B cell (primary cell): ENCODE measurements at regions not wholly inside any gene's neighbourhood (a gene's known extent, or its start where the extent isn't known, plus 50 kb on each side); places are given as distances from the start of the nearest gene placed in this dataset.

Source experiments
- ATAC-seq: fragments of 200-7000 bp; cut with Tn5 transposase; one replicate; pipeline ENCODE4 v1.10.0; 2021; ENCODE audit warnings: low read depth, mild to moderate bottlenecking, moderate number of reproducible peaks, moderate library complexity
- CTCF ChIA-PET: fragments of 350-600 bp; sonication (Branson Sonifier 250); formaldehyde crosslinking; loops from one replicate; lab custom pipeline; 2021; ENCODE audit warnings: antibody characterized with exemption, inconsistent platforms; lab: Charles Lee
- POLR2A ChIA-PET: fragments of 350-600 bp; sonication (Branson Sonifier 250); formaldehyde crosslinking; loops from one replicate; lab custom pipeline; 2021; ENCODE audit warnings: antibody characterized with exemption; lab: Charles Lee
- DNase-seq: peaks from one replicate; pipeline ENCODE4 v3.0.0; 2013
- H2AFZ ChIP-seq: 2 replicates; pipeline ENCODE4 v1.6.1; 2012; ENCODE audit warnings: mild to moderate bottlenecking, low read depth, low read length; ENCODE audit not compliant: insufficient read depth, poor library complexity, severe bottlenecking
- H3K27ac ChIP-seq, 2 donors: 1 replicate in 1 of 2; 2 replicates in 1 of 2; pipeline ENCODE4 v1.5.1; 2012 to 2013; ENCODE audit warnings: low read length in 2 of 2, mild to moderate bottlenecking in 2 of 2, moderate library complexity in 1 of 2
- H3K27me3 ChIP-seq, 4 experiments: fragments of 200-600 bp in 1 of 4; sonication (generic) in 1 of 4; replicated peaks in 1 of 4; 1 replicate in 2 of 4; 2 replicates in 2 of 4; pipeline versions ENCODE4 v1.6.1 to v1.7.0; 2013 to 2016; ENCODE audit warnings: low read length in 3 of 4, mild to moderate bottlenecking in 2 of 4, mixed read lengths in 1 of 4, moderate library complexity in 1 of 4; ENCODE audit not compliant: insufficient read depth in 4 of 4, control insufficient read depth in 3 of 4; ENCODE audit errors: control extremely low read depth in 1 of 4
- H3K36me3 ChIP-seq, 2 experiments: replicated peaks in 1 of 2; 1 replicate in 1 of 2; 2 replicates in 1 of 2; pipeline versions ENCODE4 v1.6.1 to v1.7.1; 2013; ENCODE audit warnings: low read length in 1 of 2; ENCODE audit not compliant: insufficient read depth in 2 of 2, control insufficient read depth in 1 of 2; ENCODE audit errors: control extremely low read depth in 1 of 2, extremely low read depth in 1 of 2
- H3K4me1 ChIP-seq, 2 donors: fragments of 200-600 bp in 1 of 2; sonication (generic) in 1 of 2; 1 replicate in 1 of 2; 2 replicates in 1 of 2; pipeline versions ENCODE4 v1.5.1 to v1.6.1; 2013 to 2017; ENCODE audit warnings: low read length in 2 of 2; ENCODE audit not compliant: control insufficient read depth in 2 of 2, insufficient read depth in 2 of 2
- H3K4me2 ChIP-seq: replicated peaks from 2 replicates; pipeline ENCODE3; 2012; ENCODE audit warnings: mild to moderate bottlenecking, low read depth, low read length; ENCODE audit not compliant: poor library complexity, severe bottlenecking
- H3K4me3 ChIP-seq, 5 experiments: fragments of 200-600 bp in 1 of 5; sonication (generic) in 1 of 5; 1 replicate in 3 of 5; 2 replicates in 2 of 5; pipeline versions ENCODE4 v1.5.1 to v1.7.0; 2011 to 2016; ENCODE audit warnings: low read length in 4 of 5, mild to moderate bottlenecking in 4 of 5, low read depth in 2 of 5, control low read depth in 1 of 5, moderate library complexity in 1 of 5; ENCODE audit not compliant: insufficient read depth in 1 of 5; ENCODE audit errors: control extremely low read depth in 1 of 5, extremely low read depth in 1 of 5
- H3K79me2 ChIP-seq: fragments of 200-600 bp; sonication (generic); one replicate; pipeline ENCODE4 v1.6.0; 2016; ENCODE audit warnings: low read length; ENCODE audit not compliant: control insufficient read depth, insufficient read depth
- H3K9ac ChIP-seq: fragments of 200-600 bp; sonication (generic); 2 replicates; pipeline ENCODE4 v1.6.1; 2017; ENCODE audit warnings: mild to moderate bottlenecking, low read length, moderate library complexity
- H3K9me3 ChIP-seq, 3 donors: one replicate each; pipeline versions ENCODE4 v1.6.1 to v1.7.1; 2013; ENCODE audit warnings: low read length in 2 of 3; ENCODE audit not compliant: control insufficient read depth in 2 of 3, insufficient read depth in 1 of 3; ENCODE audit errors: control extremely low read depth in 1 of 3
- H4K20me1 ChIP-seq: 2 replicates; pipeline ENCODE4 v1.6.0; 2012; ENCODE audit warnings: mild to moderate bottlenecking, low read length; ENCODE audit not compliant: insufficient read depth, control insufficient read depth, poor library complexity, severe bottlenecking
- H3K27ac Mint-ChIP-seq: one replicate; pipeline ENCODE4 v1.8.0; 2021; ENCODE audit warnings: mixed read lengths
- H3K27me3 Mint-ChIP-seq: one replicate; pipeline ENCODE4 v1.8.0; 2021; ENCODE audit warnings: mixed read lengths
- H3K4me1 Mint-ChIP-seq: one replicate; pipeline ENCODE4 v1.8.0; 2021; ENCODE audit warnings: mixed read lengths
- H3K4me3 Mint-ChIP-seq: one replicate; pipeline ENCODE4 v1.8.0; 2021; ENCODE audit warnings: mixed read lengths
- H3K9me3 Mint-ChIP-seq: one replicate; pipeline ENCODE4 v1.8.0; 2022; ENCODE audit warnings: mixed read lengths; ENCODE audit not compliant: insufficient read depth
- EZH2 ChIP-seq: IDR thresholded peaks from 2 replicates; pipeline ENCODE4 v1.6.1; 2012; ENCODE audit warnings: borderline replicate concordance, low read depth, mild to moderate bottlenecking, moderate library complexity, low read length; ENCODE audit not compliant: insufficient read depth, poor library complexity, severe bottlenecking
- WGBS: methylation state at CpG from one replicate; pipeline ENCODE4 v1.1.5; 2013; ENCODE audit warnings: missing lambda C conversion rate; ENCODE audit not compliant: insufficient coverage; 5-methylcytosine and 5-hydroxymethylcytosine counted together
- intact Hi-C: fragments of 100-400 bp; cut with micrococcal nuclease; formaldehyde crosslinking; loops from one replicate; pipeline ENCODE4 v1.10.0; 2022
- TF ChIP-seq, protein P1 (sequence below): fragments of 200-600 bp; IDR thresholded peaks from one replicate; pipeline ENCODE4 v1.8.0; 2022; ENCODE audit warnings: antibody characterized with exemption, mild to moderate bottlenecking

DNA sequence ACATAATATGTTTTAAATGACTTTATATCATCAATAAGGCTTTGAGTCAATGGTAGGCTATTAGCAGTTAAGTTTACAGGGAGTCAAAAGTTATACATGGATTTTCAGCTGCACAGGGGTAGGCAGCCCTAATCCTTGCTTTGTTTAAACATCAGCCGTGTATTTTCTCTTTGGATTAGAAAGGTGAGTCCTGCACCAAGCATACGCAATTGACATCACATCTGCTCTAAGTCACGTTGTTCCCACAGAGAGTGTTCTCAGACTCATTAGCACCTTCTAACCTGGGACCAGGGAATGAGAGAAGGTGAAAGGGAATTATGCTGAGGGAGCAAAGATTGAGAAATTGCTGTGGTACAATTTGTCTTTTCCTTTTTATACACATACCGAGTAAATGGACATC lies 148.6 kb upstream of the ZNF804B start:
- no peaks in the 10 kb centered on the region for H3K4me1 ChIP-seq
- H3K4me2 ChIP-seq = no peak overlapping the region
- no peak overlapping the region for H3K4me3 ChIP-seq
- no peak overlapping the region for H2AFZ ChIP-seq
- H4K20me1 ChIP-seq = no peaks in the 10 kb centered on the region
- intact Hi-C loops = no loop called here
- Mint-ChIP-seq H3K27ac (no peak overlapping the region), H3K4me1 (no peaks in the 10 kb centered on the region), H3K4me3 (no peak overlapping the region), H3K27me3 (no peaks in the 10 kb centered on the region), H3K9me3 (no peaks in the 10 kb centered on the region)
- H3K36me3 ChIP-seq = no peaks in the 10 kb centered on the region
- WGBS = 95% methylated on average over 2 of the region's 4 CpGs
- TF ChIP-seq EZH2 = no peak
- TF ChIP-seq, protein P1, sequence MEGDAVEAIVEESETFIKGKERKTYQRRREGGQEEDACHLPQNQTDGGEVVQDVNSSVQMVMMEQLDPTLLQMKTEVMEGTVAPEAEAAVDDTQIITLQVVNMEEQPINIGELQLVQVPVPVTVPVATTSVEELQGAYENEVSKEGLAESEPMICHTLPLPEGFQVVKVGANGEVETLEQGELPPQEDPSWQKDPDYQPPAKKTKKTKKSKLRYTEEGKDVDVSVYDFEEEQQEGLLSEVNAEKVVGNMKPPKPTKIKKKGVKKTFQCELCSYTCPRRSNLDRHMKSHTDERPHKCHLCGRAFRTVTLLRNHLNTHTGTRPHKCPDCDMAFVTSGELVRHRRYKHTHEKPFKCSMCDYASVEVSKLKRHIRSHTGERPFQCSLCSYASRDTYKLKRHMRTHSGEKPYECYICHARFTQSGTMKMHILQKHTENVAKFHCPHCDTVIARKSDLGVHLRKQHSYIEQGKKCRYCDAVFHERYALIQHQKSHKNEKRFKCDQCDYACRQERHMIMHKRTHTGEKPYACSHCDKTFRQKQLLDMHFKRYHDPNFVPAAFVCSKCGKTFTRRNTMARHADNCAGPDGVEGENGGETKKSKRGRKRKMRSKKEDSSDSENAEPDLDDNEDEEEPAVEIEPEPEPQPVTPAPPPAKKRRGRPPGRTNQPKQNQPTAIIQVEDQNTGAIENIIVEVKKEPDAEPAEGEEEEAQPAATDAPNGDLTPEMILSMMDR = no peak
- DNase-seq (no peak), ATAC-seq (no peak)
- H3K9me3 ChIP-seq = no peaks in the 10 kb centered on the region
- ChIA-PET POLR2A (no interaction called here), CTCF (no interaction called here)
- H3K27me3 ChIP-seq = no peaks in the 10 kb centered on the region
- no peak overlapping the region for H3K9ac ChIP-seq
- no peak overlapping the region for H3K27ac ChIP-seq
- no peaks in the 10 kb centered on the region for H3K79me2 ChIP-seq

DNA sequence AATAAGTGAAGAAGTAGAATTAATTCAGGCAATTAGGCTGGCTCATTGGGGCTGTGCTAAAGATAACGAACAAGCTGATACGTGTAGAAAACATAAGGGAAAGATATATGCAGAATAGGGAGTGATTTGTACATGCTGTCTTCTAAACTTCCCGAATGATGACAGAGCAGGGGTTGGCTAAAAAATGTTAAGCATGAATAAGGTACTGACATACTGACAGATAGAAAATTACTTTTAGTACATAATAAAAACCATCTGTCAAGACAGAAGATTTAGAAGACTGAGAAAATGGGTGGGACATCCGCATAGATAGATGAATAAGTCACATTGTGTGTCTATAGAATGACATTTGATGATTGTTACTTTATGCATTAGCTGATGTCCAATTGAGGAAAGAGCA lies 158.8 kb upstream of the ZNF804B start:
- Histone ChIP-seq H3K4me2 (no peak overlapping the region), H3K27ac (no peak overlapping the region), H3K9me3 (no peaks in the 10 kb centered on the region), H2AFZ (no peak overlapping the region), H4K20me1 (no peaks in the 10 kb centered on the region), H3K27me3 (no peaks in the 10 kb centered on the region), H3K4me1 (no peaks in the 10 kb centered on the region), H3K4me3 (no peak overlapping the region), H3K79me2 (no peaks in the 10 kb centered on the region), H3K36me3 (no peaks in the 10 kb centered on the region), H3K9ac (no peak overlapping the region)
- intact Hi-C loops = no loop called here
- ATAC-seq (no peak), DNase-seq (no peak)
- Mint-ChIP-seq H3K4me1 (no peaks in the 10 kb centered on the region), H3K4me3 (no peak overlapping the region), H3K27me3 (no peaks in the 10 kb centered on the region), H3K9me3 (no peaks in the 10 kb centered on the region), H3K27ac (no peak overlapping the region)
- ChIA-PET POLR2A (no interaction called here), CTCF (no interaction called here)
- TF ChIP-seq EZH2 = no peak
- TF ChIP-seq, protein P1 = no peak
- WGBS = 93% methylated on average over 2 of the region's 4 CpGs
